Osteoblast (primary cell): ENCODE measurements at regions not wholly inside any gene's neighbourhood (a gene's known extent, or its start where the extent isn't known, plus 50 kb on each side); places are given as distances from the start of the nearest gene placed in this dataset.
A peak's percentile ranks its signal among the peaks of the same experiment; 100 is the strongest.

Experiments used
- DNase-seq: peaks from one replicate; pipeline ENCODE4 v3.0.0; 2011; ENCODE audit warnings: low spot score, mixed read lengths; ENCODE audit not compliant: insufficient read length; ENCODE audit errors: missing footprints
- H2AFZ ChIP-seq: 2 replicates; pipeline ENCODE4 v1.6.0; 2011; ENCODE audit warnings: mild to moderate bottlenecking, low read length
- H3K27ac ChIP-seq: 2 replicates; pipeline ENCODE4 v1.5.1; 2011; ENCODE audit warnings: mild to moderate bottlenecking, low read depth, low read length, moderate library complexity
- H3K27me3 ChIP-seq: 2 replicates; pipeline ENCODE4 v1.6.0; 2012; ENCODE audit warnings: mild to moderate bottlenecking, control low read depth, inconsistent platforms, low read length, moderate library complexity; ENCODE audit not compliant: insufficient read depth
- H3K36me3 ChIP-seq: 2 replicates; pipeline ENCODE4 v1.5.1; 2011; ENCODE audit warnings: mild to moderate bottlenecking, low read length, control low read depth, moderate library complexity; ENCODE audit not compliant: insufficient read depth
- H3K4me1 ChIP-seq: 2 replicates; pipeline ENCODE4 v1.5.1; 2011; ENCODE audit warnings: mild to moderate bottlenecking, low read length, control low read depth, moderate library complexity; ENCODE audit not compliant: insufficient read depth
- H3K4me2 ChIP-seq: 2 replicates; pipeline ENCODE4 v1.6.0; 2011; ENCODE audit warnings: mild to moderate bottlenecking, low read length; ENCODE audit not compliant: insufficient read depth
- H3K4me3 ChIP-seq: fragments of 200-600 bp; sonication (generic); 3 replicates; pipeline ENCODE4 v1.5.1; 2012; ENCODE audit warnings: mild to moderate bottlenecking, low read length, inconsistent platforms; ENCODE audit not compliant: insufficient read depth
- H3K79me2 ChIP-seq: 2 replicates; pipeline ENCODE4 v1.6.0; 2012; ENCODE audit warnings: mild to moderate bottlenecking, low read length, control low read depth, inconsistent platforms; ENCODE audit not compliant: insufficient read depth
- H3K9me3 ChIP-seq: 2 replicates; pipeline ENCODE4 v1.5.1; 2011; ENCODE audit warnings: low read depth, low read length, control low read depth
- H4K20me1 ChIP-seq: 2 replicates; pipeline ENCODE4 v1.6.0; 2012; ENCODE audit warnings: mild to moderate bottlenecking, low read length, control low read depth; ENCODE audit not compliant: insufficient read depth
- TF ChIP-seq, protein P1 (sequence below): IDR thresholded peaks from 2 replicates; pipeline ENCODE4 v1.5.1; 2011; ENCODE audit warnings: mild to moderate bottlenecking, low read depth, low read length, moderate library complexity; ENCODE audit errors: extremely low read depth

DNA sequence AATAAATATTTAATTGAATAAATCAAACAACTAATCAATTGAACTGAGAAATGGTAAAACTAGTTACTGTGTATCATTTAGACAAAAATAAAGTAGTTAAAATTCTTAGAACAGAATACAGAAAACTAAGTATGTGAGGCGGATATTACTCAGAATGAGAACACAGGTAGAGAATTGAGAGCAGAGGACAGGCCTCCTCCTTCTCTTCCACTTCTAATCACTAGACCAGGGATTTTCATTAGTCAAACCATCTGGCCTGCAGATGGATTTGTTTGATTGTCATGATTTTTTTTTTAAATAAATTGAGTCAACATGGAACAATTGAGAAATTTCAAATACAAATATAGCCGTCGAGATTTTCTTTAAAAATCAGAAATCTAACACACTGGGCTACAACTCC, 198.6 kb upstream of the HMHB1 start:
- no peak overlapping the region for H3K4me3 ChIP-seq
- H4K20me1 ChIP-seq, result no peaks in the 10 kb centered on the region
- H3K4me2 ChIP-seq, result no peak overlapping the region
- no peaks in the 10 kb centered on the region for H3K36me3 ChIP-seq
- TF ChIP-seq, protein P1, sequence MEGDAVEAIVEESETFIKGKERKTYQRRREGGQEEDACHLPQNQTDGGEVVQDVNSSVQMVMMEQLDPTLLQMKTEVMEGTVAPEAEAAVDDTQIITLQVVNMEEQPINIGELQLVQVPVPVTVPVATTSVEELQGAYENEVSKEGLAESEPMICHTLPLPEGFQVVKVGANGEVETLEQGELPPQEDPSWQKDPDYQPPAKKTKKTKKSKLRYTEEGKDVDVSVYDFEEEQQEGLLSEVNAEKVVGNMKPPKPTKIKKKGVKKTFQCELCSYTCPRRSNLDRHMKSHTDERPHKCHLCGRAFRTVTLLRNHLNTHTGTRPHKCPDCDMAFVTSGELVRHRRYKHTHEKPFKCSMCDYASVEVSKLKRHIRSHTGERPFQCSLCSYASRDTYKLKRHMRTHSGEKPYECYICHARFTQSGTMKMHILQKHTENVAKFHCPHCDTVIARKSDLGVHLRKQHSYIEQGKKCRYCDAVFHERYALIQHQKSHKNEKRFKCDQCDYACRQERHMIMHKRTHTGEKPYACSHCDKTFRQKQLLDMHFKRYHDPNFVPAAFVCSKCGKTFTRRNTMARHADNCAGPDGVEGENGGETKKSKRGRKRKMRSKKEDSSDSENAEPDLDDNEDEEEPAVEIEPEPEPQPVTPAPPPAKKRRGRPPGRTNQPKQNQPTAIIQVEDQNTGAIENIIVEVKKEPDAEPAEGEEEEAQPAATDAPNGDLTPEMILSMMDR, result no peak
- no peaks in the 10 kb centered on the region for H3K4me1 ChIP-seq
- no peak overlapping the region for H2AFZ ChIP-seq
- no peaks in the 10 kb centered on the region for H3K79me2 ChIP-seq
- no peaks in the 10 kb centered on the region for H3K27me3 ChIP-seq
- no peaks in the 10 kb centered on the region for H3K9me3 ChIP-seq
- H3K27ac ChIP-seq, result no peak overlapping the region
- DNase-seq, result no peak

DNA sequence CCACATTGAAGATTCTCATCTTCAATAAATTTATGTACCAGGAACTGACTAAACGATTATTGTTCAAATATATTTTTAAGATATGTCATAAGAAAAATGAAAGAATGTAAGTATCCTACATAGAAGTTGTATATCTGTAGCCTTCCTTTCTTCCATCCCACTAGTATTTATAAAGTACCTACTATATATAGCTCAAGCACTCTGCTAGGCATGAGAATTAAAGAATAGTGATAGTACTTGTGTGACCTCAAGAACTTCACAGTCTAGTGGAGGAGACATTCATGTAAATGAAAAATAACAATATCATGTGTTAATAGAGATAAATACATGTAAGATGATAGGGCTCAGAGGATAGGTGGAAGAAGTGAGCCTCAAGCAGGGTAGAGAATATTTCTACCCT, 201.0 kb upstream of the HMHB1 start:
- Histone ChIP-seq H2AFZ (no peak overlapping the region), H3K4me1 (no peaks in the 10 kb centered on the region), H3K27ac (no peak overlapping the region), H3K27me3 (no peaks in the 10 kb centered on the region), H3K4me2 (no peak overlapping the region), H3K36me3 (no peaks in the 10 kb centered on the region), H3K79me2 (no peaks in the 10 kb centered on the region), H3K9me3 (no peaks in the 10 kb centered on the region), H4K20me1 (no peaks in the 10 kb centered on the region), H3K4me3 (no peak overlapping the region)
- TF ChIP-seq, protein P1, result no peak
- DNase-seq, result no peak

DNA sequence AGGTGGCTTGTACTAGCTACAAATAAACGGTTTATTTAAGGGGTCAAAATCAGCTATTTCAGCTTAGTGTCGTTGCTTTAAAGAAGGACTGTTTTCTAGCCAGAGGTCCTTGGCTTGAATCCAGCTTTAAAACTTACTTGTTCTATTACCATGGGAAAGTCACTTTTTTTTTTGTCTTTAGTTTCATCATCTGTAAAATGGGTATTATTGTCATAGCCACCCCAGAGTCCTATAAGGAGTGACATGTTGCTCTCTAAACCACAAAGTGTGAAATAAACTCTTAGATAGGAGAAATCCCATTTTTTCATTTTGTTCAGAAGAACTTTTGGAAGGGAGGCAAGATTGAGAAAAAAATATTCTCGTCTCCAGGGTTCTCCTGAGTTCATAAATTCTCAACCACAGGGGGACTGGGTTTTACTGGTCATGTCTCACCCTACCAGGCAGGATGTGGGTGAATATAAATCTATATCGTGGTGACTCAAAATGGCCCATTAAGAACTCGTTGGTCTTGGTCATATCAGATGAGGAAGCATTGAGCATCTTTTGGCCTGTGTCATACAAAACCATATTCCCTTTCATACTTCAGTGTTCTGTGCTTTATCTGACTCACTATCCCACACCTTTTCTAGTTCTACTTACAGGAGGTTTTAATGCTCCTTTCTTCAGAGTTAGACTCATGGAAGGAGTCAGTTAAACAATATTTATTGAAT, 202.7 kb upstream of the NR3C1 start:
- Histone ChIP-seq H3K4me2 (no peak overlapping the region), H4K20me1 (no peaks in the 10 kb centered on the region), H3K79me2 (no peaks in the 10 kb centered on the region), H2AFZ (no peak overlapping the region), H3K4me3 (no peak overlapping the region), H3K9me3 (no peaks in the 10 kb centered on the region), H3K27me3 (no peaks in the 10 kb centered on the region), H3K27ac (no peak overlapping the region), H3K36me3 (no peaks in the 10 kb centered on the region), H3K4me1 (no peaks in the 10 kb centered on the region)
- TF ChIP-seq, protein P1, result no peak
- DNase-seq, result peak; percentile 73

- Histone ChIP-seq H3K4me1 (no peaks in the 10 kb centered on the region), H3K27me3 (no peaks in the 10 kb centered on the region), H3K4me3 (no peak overlapping the region), H3K36me3 (no peaks in the 10 kb centered on the region), H3K27ac (no peak overlapping the region), H4K20me1 (no peaks in the 10 kb centered on the region), H3K4me2 (no peak overlapping the region), H3K9me3 (no peaks in the 10 kb centered on the region), H2AFZ (peak overlapping the region; percentile 48), H3K79me2 (no peaks in the 10 kb centered on the region)
- TF ChIP-seq, protein P1, result no peak
- no peak for DNase-seq
These were observed 202.0 kb upstream of the NR3C1 start for GRCh38 chr5:143605403-143606005.
